Suprapubic skin (tissue), 4 donors: ENCODE measurements at regions not wholly inside any gene's neighbourhood (a gene's known extent, or its start where the extent isn't known, plus 50 kb on each side); places are given as distances from the start of the nearest gene placed in this dataset.

ENCODE experiments used
- EP300 ChIP-seq: sonication (generic); formaldehyde crosslinking; IDR thresholded peaks from one replicate; pipeline ENCODE4 v1.6.1; 2017; ENCODE audit warnings: antibody characterized with exemption
- POLR2A ChIP-seq, 2 donors: fragments of 450-650 bp; IDR thresholded peaks; one replicate each; pipeline ENCODE4 v1.6.1; 2017; ENCODE audit warnings: antibody characterized with exemption in 2 of 2, mild to moderate bottlenecking in 2 of 2, moderate library complexity in 2 of 2
- POLR2AphosphoS5 ChIP-seq, 3 donors: sonication (generic); formaldehyde crosslinking; IDR thresholded peaks; one replicate each; pipeline ENCODE4 v1.6.1; 2017; ENCODE audit warnings: antibody characterized with exemption in 3 of 3
- TF ChIP-seq, protein P1 (sequence below), 2 donors: fragments of 200-600 bp in 1 of 2; fragments of 450-650 bp in 1 of 2; sonication (generic) in 1 of 2; IDR thresholded peaks; one replicate each; pipeline ENCODE4 v1.5.1; 2016 to 2019; ENCODE audit warnings: antibody characterized with exemption in 2 of 2, mild to moderate bottlenecking in 1 of 2, moderate library complexity in 1 of 2

DNA sequence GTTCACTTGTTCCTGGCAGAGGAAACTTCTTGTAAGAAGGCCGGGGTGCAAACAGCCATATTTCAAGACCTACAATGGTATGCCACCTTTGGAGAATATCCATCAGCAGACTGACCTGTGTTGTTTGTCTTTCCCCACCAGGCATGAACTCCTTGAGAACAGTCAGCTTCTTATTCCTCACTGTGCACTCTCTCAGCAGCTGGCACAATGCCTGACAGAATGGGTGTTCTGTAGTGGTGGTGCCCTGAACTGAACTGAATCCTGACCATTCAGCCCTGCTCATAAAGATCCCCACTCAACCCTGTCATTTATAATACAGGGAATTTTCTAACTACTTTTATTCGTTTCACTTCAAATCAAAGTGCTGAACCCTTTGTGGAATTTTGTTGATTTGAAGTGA is 206.9 kb downstream of the COX7C start:
- TF ChIP-seq, protein P1, sequence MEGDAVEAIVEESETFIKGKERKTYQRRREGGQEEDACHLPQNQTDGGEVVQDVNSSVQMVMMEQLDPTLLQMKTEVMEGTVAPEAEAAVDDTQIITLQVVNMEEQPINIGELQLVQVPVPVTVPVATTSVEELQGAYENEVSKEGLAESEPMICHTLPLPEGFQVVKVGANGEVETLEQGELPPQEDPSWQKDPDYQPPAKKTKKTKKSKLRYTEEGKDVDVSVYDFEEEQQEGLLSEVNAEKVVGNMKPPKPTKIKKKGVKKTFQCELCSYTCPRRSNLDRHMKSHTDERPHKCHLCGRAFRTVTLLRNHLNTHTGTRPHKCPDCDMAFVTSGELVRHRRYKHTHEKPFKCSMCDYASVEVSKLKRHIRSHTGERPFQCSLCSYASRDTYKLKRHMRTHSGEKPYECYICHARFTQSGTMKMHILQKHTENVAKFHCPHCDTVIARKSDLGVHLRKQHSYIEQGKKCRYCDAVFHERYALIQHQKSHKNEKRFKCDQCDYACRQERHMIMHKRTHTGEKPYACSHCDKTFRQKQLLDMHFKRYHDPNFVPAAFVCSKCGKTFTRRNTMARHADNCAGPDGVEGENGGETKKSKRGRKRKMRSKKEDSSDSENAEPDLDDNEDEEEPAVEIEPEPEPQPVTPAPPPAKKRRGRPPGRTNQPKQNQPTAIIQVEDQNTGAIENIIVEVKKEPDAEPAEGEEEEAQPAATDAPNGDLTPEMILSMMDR (IDR thresholded peaks at IDR 0.05) = no peak
- TF ChIP-seq POLR2AphosphoS5 (IDR thresholded peaks at IDR 0.05) (no peak), POLR2A (IDR thresholded peaks at IDR 0.05) (no peak), EP300 (no peak)
